GM12878 (cell line): ENCODE measurements at regions not wholly inside any gene's neighbourhood (a gene's known extent, or its start where the extent isn't known, plus 50 kb on each side); places are given as distances from the start of the nearest gene placed in this dataset.
"Not testable (repeated sequence)": the region's sequence is repeated elsewhere in the genome, so short reads cannot be mapped to it uniquely, and the experiment has no call there.

Experiments used
- ATAC-seq: fragments of 200-7000 bp; cut with Tn5 transposase; 3 replicates; pipeline ENCODE4 v1.9.1; 2020; ENCODE audit warnings: mild to moderate bottlenecking, moderate library complexity
- BruUV-seq: library from RNA; stranded (reverse); fragments of 400-500 nt; replicated peaks from 2 replicates; lab custom pipeline; 2021; lab: Mats Ljungman, UMichigan
- CTCF ChIA-PET: fragments of 300-600 bp; sonication (Branson Sonifier 250); formaldehyde crosslinking; extraction: SDS; loops from one replicate; lab custom pipeline; 2021; ENCODE audit warnings: inconsistent platforms; lab: Yijun Ruan, JAX
- POLR2A ChIA-PET: fragments of 350-600 bp; formaldehyde crosslinking; extraction: SDS; loops from one replicate; lab custom pipeline; 2021; ENCODE audit warnings: inconsistent platforms; lab: Charles Lee
- RAD21 ChIA-PET: fragments of 300-600 bp; sonication (Branson Sonifier 250); formaldehyde crosslinking; loops from one replicate; lab custom pipeline; 2023; ENCODE audit warnings: antibody characterized with exemption; ENCODE audit not compliant: unreplicated experiment; lab: Charles Lee
- SMC1A ChIA-PET: fragments of 300-600 bp; sonication (Branson Sonifier 250); formaldehyde crosslinking; loops from one replicate; lab custom pipeline; 2023; ENCODE audit not compliant: unreplicated experiment, uncharacterized antibody; lab: Charles Lee
- DNase-seq: peaks from one replicate; pipeline ENCODE4 v3.0.0-alpha.2; 2011; ENCODE audit warnings: low read depth, low spot score
- FAIRE-seq: peaks from 3 replicates; lab custom pipeline; 2011; peaks lifted over from hg19 to GRCh38; lab: Jason Lieb, UNC
- H2AFZ ChIP-seq: 2 replicates; pipeline ENCODE4 v1.6.0; 2011; ENCODE audit warnings: low read depth, low read length, control low read depth; ENCODE audit not compliant: control insufficient read depth
- H3K27ac ChIP-seq: 2 replicates; pipeline ENCODE4 v1.5.1; 2011; ENCODE audit warnings: control low read depth; ENCODE audit not compliant: control insufficient read depth, insufficient read depth
- H3K27me3 ChIP-seq, 2 experiments: replicated peaks in 1 of 2; 2 replicates each; pipeline versions ENCODE4 v1.6.0 to v1.6.1; 2011; ENCODE audit warnings: low read length in 1 of 2; ENCODE audit not compliant: control insufficient read depth in 2 of 2, insufficient read depth in 2 of 2
- H3K36me3 ChIP-seq, 2 experiments: 2 replicates each; pipeline ENCODE4 v1.5.1; 2011; ENCODE audit warnings: low read length in 1 of 2; ENCODE audit not compliant: control insufficient read depth in 2 of 2, insufficient read depth in 2 of 2
- H3K4me1 ChIP-seq: 2 replicates; pipeline ENCODE4 v1.6.1; 2011; ENCODE audit warnings: mild to moderate bottlenecking, low read length, moderate library complexity, mixed read lengths; ENCODE audit not compliant: control insufficient read depth, insufficient read depth
- H3K4me2 ChIP-seq: 2 replicates; pipeline ENCODE4 v1.6.0; 2011; ENCODE audit warnings: control low read depth; ENCODE audit not compliant: control insufficient read depth, insufficient read depth
- H3K4me3 ChIP-seq: fragments of 200-600 bp; sonication (generic); 2 replicates; pipeline ENCODE4 v1.5.1; 2016
- H3K79me2 ChIP-seq: 2 replicates; pipeline ENCODE4 v1.6.0; 2011; ENCODE audit warnings: low read length; ENCODE audit not compliant: control insufficient read depth, insufficient read depth
- H3K9ac ChIP-seq: 2 replicates; pipeline ENCODE4 v1.8.0; 2011; ENCODE audit warnings: low read length, control low read depth, mixed read lengths; ENCODE audit not compliant: control insufficient read depth, insufficient read depth
- H3K9me3 ChIP-seq: replicated peaks from 3 replicates; pipeline ENCODE4 v1.5.1; 2011; ENCODE audit warnings: mild to moderate bottlenecking, low read length; ENCODE audit not compliant: control insufficient read depth, insufficient read depth
- H4K20me1 ChIP-seq: 2 replicates; pipeline ENCODE4 v1.6.0; 2011; ENCODE audit not compliant: control insufficient read depth, insufficient read depth
- ATF3 ChIP-seq: IDR thresholded peaks from 2 replicates; pipeline ENCODE4 v1.6.1; 2011; ENCODE audit warnings: low read depth, mild to moderate bottlenecking, low read length, moderate library complexity, borderline replicate concordance; ENCODE audit errors: extremely low read depth
- CREM ChIP-seq: IDR thresholded peaks from 2 replicates; pipeline ENCODE4 v1.6.1; 2014; ENCODE audit warnings: antibody characterized with exemption, low read depth
- MLLT1 ChIP-seq: fragments of 450-650 bp; IDR thresholded peaks from 2 replicates; pipeline ENCODE4 v1.6.1; 2016; ENCODE audit warnings: mild to moderate bottlenecking
- ZNF384 ChIP-seq: IDR thresholded peaks from 2 replicates; pipeline ENCODE4 v1.6.1; 2012; ENCODE audit warnings: low read depth, mild to moderate bottlenecking, low read length, improper control_type of control experiment, borderline replicate concordance
- whole genome bisulfite sequencing: methylation state at CpG from one replicate; pipeline ENCODE4 v1.1.6; 2016; ENCODE audit warnings: low lambda C conversion rate; ENCODE audit not compliant: insufficient replicate concordance, insufficient coverage; ENCODE audit errors: missing lambda C conversion rate; 5-methylcytosine and 5-hydroxymethylcytosine counted together
- in situ Hi-C: fragments of 300-500 bp; cut with MboI; formaldehyde crosslinking; loops from 9 replicates; pipeline ENCODE4 v1.14.3; 2018; ENCODE audit warnings: mixed read lengths
- intact Hi-C: fragments of 100-400 bp; cut with micrococcal nuclease; formaldehyde crosslinking; loops from one replicate; pipeline ENCODE4 v1.14.2; 2022; ENCODE audit not compliant: unreplicated experiment

GRCh38 chr9:87206064-87206661 is 258.9 kb upstream of the GAS1 start (continued):
- TF ChIP-seq MLLT1 (no peak), ATF3 (no peak), ZNF384 (no peak), CREM (no peak)
- TF ChIP-seq, all 136 proteins: peak for 0

- in situ Hi-C loops, H3K27ac ChIP-seq, ATAC-seq, RAD21 ChIA-PET, POLR2A ChIA-PET, H3K4me1 ChIP-seq, H3K9me3 ChIP-seq, DNase-seq, H3K79me2 ChIP-seq, H3K27me3 ChIP-seq, intact Hi-C loops, FAIRE-seq, H3K36me3 ChIP-seq, H4K20me1 ChIP-seq, H2AFZ ChIP-seq, H3K4me2 ChIP-seq, CTCF ChIA-PET, BruUV-seq, H3K4me3 ChIP-seq, SMC1A ChIA-PET, H3K9ac ChIP-seq: not testable (repeated sequence)
- 21% methylated on average over 3 of the region's 3 CpGs for WGBS
These were observed 263.4 kb upstream of the GAS1 start for GRCh38 chr9:87210658-87211057.
